Spleen (tissue), 11 donors: ENCODE measurements at regions not wholly inside any gene's neighbourhood (a gene's known extent, or its start where the extent isn't known, plus 50 kb on each side); places are given as distances from the start of the nearest gene placed in this dataset.
"Not testable (repeated sequence)": the region's sequence is repeated elsewhere in the genome, so short reads cannot be mapped to it uniquely, and the experiment has no call there.

Source experiments
- DNase-seq: peaks from one replicate; pipeline ENCODE4 v3.0.0-alpha.2; 2020
- H3K27ac ChIP-seq, 8 donors: fragments of 200-600 bp; sonication (generic) in 7 of 8; 1 replicate in 4 of 8; 2 replicates in 4 of 8; pipeline versions ENCODE4 v1.5.0 to v1.8.0; 2016 to 2021; ENCODE audit warnings: inconsistent platforms in 4 of 8, mild to moderate bottlenecking in 4 of 8, moderate library complexity in 1 of 8
- H3K27me3 ChIP-seq, 7 donors: fragments of 200-600 bp; sonication (generic) in 6 of 7; replicated peaks in 1 of 7; 1 replicate in 4 of 7; 2 replicates in 3 of 7; pipeline versions ENCODE4 v1.5.0 to v1.8.0; 2016 to 2021; ENCODE audit warnings: inconsistent platforms in 3 of 7, mild to moderate bottlenecking in 1 of 7
- H3K36me3 ChIP-seq, 6 donors: fragments of 200-600 bp; sonication (generic) in 5 of 6; 1 replicate in 4 of 6; 2 replicates in 2 of 6; pipeline versions ENCODE4 v1.5.0 to v1.8.0; 2016 to 2021; ENCODE audit warnings: inconsistent platforms in 2 of 6
- H3K4me1 ChIP-seq, 6 donors: fragments of 200-600 bp; sonication (generic) in 5 of 6; 1 replicate in 3 of 6; 2 replicates in 3 of 6; pipeline versions ENCODE4 v1.5.0 to v1.8.0; 2016 to 2021; ENCODE audit warnings: inconsistent platforms in 3 of 6
- H3K4me3 ChIP-seq, 8 donors: fragments of 200-600 bp; sonication (generic) in 7 of 8; 1 replicate in 4 of 8; 2 replicates in 4 of 8; pipeline versions ENCODE4 v1.5.0 to v1.8.0; 2016 to 2021; ENCODE audit warnings: inconsistent platforms in 4 of 8, mild to moderate bottlenecking in 4 of 8, moderate library complexity in 2 of 8
- H3K9me3 ChIP-seq, 8 donors: fragments of 200-600 bp; sonication (generic) in 7 of 8; 1 replicate in 4 of 8; 2 replicates in 4 of 8; pipeline versions ENCODE4 v1.5.0 to v1.8.0; 2016 to 2021; ENCODE audit warnings: inconsistent platforms in 4 of 8
- POLR2A ChIP-seq, 3 donors: fragments of 450-650 bp; IDR thresholded peaks; one replicate each; pipeline ENCODE4 v1.5.1; 2017; ENCODE audit warnings: antibody characterized with exemption in 3 of 3, mild to moderate bottlenecking in 1 of 3
- POLR2AphosphoS5 ChIP-seq, 3 donors: sonication (generic); formaldehyde crosslinking; IDR thresholded peaks; one replicate each; pipeline ENCODE4 v1.5.1; 2017; ENCODE audit warnings: antibody characterized with exemption in 3 of 3
- WGBS, 5 donors: extraction: QIAGEN DNeasy Blood & Tissue Kit in 3 of 5; methylation state at CpG; one replicate each; pipeline versions ENCODE4 v1.1.5 to v1.1.7; 2013 to 2018; 5-methylcytosine and 5-hydroxymethylcytosine counted together
- intact Hi-C: fragments of 100-400 bp; cut with DNase I; formaldehyde crosslinking; loops from one replicate; pipeline ENCODE4 v1.15.0; 2023; ENCODE audit warnings: low total_unique reads
- TF ChIP-seq, protein P1 (sequence below), 11 experiments: fragments of 200-600 bp in 7 of 11; fragments of 450-650 bp in 4 of 11; sonication (generic) in 4 of 11; IDR thresholded peaks in 8 of 11; conservative IDR thresholded peaks in 3 of 11; 1 replicate in 7 of 11; 2 replicates in 4 of 11; pipeline versions ENCODE4 v1.4.0 to v1.8.0; 2016 to 2021; ENCODE audit warnings: antibody characterized with exemption in 11 of 11, inconsistent platforms in 4 of 11, mild to moderate bottlenecking in 1 of 11
- donor health status: healthy with polysubstance abuse.
- donor health status: DM: no; HTN: no; CAD: no; lungs with moderate emphysema.
- donor health status: DM: no; HTN: no; CAD: no.
- donor health status: Bipolar disorder and iron deficiency.
- donor health status: healthy.
- donor health status: DM: no; HTN: no; CAD: no.
- donor health status: DM: yes; HTN: yes; CAD: no.

DNA sequence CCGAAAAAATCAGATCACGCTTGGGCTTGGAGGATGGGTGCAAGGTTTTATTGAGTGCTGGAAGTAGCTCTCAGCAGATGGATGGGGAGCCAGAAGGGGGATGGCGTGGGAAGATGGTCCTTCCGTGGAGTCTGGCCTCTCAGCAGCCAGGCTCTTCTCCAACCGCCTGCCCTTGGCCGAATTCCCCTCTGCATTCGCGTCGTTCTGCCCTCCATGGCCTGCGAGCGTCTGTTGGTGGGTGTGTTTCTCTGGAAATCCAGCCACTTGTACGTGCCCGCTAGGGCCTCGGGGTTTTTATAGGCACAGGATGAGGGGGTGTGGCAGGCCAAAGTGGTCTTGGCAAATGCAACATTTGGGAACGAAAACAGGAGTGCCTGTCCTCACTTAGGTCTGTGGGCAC, 815.2 kb downstream of the TSN start:
- Histone ChIP-seq H3K4me1 (no peaks in the 10 kb centered on the region), H3K4me3 (no peak overlapping the region), H3K36me3 (no peaks in the 10 kb centered on the region), H3K9me3 (peaks cover 0 to 10% (median 0%) of the 10 kb centered on the region in 8 donors), H3K27ac (no peak overlapping the region), H3K27me3 (no peaks in the 10 kb centered on the region)
- intact Hi-C loops: no loop called here
- WGBS, 5 donors: 84 to 92% (median 89%) methylated on average over 15 of the region's 15 CpGs
- DNase-seq: no peak
- TF ChIP-seq, protein P1, sequence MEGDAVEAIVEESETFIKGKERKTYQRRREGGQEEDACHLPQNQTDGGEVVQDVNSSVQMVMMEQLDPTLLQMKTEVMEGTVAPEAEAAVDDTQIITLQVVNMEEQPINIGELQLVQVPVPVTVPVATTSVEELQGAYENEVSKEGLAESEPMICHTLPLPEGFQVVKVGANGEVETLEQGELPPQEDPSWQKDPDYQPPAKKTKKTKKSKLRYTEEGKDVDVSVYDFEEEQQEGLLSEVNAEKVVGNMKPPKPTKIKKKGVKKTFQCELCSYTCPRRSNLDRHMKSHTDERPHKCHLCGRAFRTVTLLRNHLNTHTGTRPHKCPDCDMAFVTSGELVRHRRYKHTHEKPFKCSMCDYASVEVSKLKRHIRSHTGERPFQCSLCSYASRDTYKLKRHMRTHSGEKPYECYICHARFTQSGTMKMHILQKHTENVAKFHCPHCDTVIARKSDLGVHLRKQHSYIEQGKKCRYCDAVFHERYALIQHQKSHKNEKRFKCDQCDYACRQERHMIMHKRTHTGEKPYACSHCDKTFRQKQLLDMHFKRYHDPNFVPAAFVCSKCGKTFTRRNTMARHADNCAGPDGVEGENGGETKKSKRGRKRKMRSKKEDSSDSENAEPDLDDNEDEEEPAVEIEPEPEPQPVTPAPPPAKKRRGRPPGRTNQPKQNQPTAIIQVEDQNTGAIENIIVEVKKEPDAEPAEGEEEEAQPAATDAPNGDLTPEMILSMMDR (IDR thresholded peaks at IDR 0.05 in 8 of 11, conservative IDR thresholded peaks at IDR 0.05 in 3 of 11): no peak
- no peak for TF ChIP-seq POLR2AphosphoS5 (IDR thresholded peaks at IDR 0.05)
- TF ChIP-seq POLR2A (IDR thresholded peaks at IDR 0.05): no peak

DNA sequence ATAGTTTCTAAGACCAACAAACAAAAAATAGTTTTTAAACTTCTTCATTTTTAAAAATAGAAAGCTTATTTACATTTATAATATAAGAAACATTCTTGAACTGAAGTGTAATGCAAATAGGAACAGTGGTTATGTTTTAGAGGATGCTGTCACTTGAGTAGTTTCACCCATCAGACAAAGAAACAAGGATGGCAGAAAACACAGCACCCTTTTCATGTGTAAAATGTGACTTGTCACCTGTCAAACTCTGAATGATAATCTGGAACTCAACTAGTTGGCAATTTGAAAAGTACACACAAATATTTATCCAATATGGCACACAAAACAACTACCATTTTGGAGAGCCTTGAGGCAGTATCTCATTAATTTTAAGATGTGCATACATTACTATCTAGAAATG, 816.0 kb downstream of the TSN start:
- H3K36me3 ChIP-seq, H3K4me3 ChIP-seq, H3K9me3 ChIP-seq, H3K27me3 ChIP-seq, H3K4me1 ChIP-seq, intact Hi-C loops, DNase-seq, H3K27ac ChIP-seq: not testable (repeated sequence)

DNA sequence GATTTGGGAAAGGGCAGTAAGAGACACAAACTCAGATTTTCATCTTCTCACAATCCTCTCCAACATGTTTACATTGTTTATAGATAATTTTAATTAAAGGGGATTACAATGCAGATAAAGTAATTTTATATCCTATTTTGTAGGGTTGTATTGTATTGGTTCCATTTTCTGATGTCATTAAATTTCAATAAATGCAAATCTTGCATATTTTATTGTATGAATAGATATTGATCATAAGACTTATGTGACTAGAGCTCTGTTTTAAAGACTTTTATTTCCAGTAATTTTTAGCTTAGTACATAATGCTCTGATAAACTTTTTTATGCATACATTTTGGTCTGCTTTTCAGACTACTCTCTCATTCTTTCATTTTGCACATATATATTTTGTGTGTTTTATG, 819.6 kb downstream of the TSN start:
- Histone ChIP-seq H3K27me3 (no peaks in the 10 kb centered on the region), H3K9me3 (peaks cover 0 to 9% (median 0%) of the 10 kb centered on the region in 8 donors), H3K36me3 (no peaks in the 10 kb centered on the region), H3K4me3 (no peak overlapping the region), H3K27ac (no peak overlapping the region), H3K4me1 (no peaks in the 10 kb centered on the region)
- intact Hi-C loops: no loop called here
- TF ChIP-seq POLR2AphosphoS5 (IDR thresholded peaks at IDR 0.05): no peak
- TF ChIP-seq, protein P1 (IDR thresholded peaks at IDR 0.05 in 8 of 11, conservative IDR thresholded peaks at IDR 0.05 in 3 of 11): no peak
- no peak for TF ChIP-seq POLR2A (IDR thresholded peaks at IDR 0.05)
- DNase-seq: no peak

DNA sequence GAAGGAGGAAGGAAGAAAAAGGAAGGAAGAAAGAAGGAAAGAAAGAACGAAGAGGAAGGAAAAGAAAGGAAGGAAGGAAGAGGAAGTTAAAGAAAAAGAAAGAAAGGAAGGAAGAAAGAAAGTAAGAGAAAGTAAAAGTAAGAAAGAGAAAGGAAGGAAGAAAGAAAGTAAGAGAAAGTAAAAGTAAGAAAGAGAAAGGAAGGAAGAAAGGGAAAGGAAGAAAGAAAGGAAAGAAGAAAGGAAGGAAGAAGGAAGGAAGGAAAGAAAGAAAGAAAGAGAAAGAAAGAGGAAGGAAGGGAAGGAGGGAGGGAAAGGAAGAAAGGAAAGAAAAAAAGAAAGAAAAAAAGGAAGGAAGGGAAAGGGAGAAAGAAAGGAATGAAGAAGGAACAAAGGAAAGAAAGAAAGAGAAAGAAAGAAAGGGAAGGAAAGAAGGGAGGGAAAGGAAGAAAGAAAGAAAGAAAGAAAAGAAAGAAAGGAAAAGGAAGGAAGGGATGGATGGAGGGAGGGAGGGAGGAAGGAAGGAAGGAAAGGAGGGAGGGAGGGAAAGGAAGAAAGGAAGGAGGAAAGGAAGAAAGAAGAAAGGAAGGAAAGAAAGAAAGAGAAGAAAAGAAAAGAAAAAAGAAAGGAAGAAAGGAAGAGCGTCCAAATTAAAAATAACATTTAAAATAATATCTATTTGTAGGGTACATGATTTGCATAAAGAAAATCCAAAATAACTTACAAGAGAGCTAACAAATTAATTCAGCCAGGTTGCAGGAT, 827.9 kb downstream of the TSN start:
- Histone ChIP-seq H3K9me3 (peaks cover 0 to 37% (median 12%) of the 10 kb centered on the region in 8 donors), H3K4me3 (no peak overlapping the region), H3K27ac (no peak overlapping the region), H3K4me1 (no peaks in the 10 kb centered on the region), H3K36me3 (no peaks in the 10 kb centered on the region), H3K27me3 (no peaks in the 10 kb centered on the region)
- 78 to 90% (median 86%) methylated on average over 2 of the region's 2 CpGs for WGBS, 5 donors
- intact Hi-C loops: no loop called here
- no peak for DNase-seq
- TF ChIP-seq POLR2A (IDR thresholded peaks at IDR 0.05): no peak
- TF ChIP-seq, protein P1 (IDR thresholded peaks at IDR 0.05 in 8 of 11, conservative IDR thresholded peaks at IDR 0.05 in 3 of 11): no peak
- no peak for TF ChIP-seq POLR2AphosphoS5 (IDR thresholded peaks at IDR 0.05)

DNA sequence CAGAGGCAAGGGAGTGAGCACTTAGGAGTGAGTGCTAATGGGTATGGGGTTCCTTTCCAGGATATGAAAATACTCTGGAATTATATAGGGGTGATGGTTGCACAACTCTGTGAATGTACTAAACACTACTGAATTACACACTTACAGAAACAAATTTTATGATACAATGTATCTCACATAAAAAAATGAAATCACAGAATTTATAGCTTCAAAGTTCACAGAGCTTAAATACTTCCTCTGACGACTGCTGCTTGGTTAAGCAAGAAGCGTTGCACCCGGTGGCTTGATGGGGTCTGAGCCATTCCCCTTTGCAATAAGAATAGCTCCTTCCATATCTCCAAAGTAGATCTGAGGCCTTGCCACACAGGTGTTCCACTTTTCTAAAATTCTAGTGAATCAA, 835.1 kb downstream of the TSN start:
- no peaks in the 10 kb centered on the region for H3K36me3 ChIP-seq
- 87 to 93% (median 89%) methylated on average over 3 of the region's 3 CpGs for WGBS, 5 donors
- no peak for DNase-seq
- H3K27ac ChIP-seq: no peak overlapping the region
- H3K4me3 ChIP-seq: no peak overlapping the region
- no peaks in the 10 kb centered on the region for H3K4me1 ChIP-seq
- intact Hi-C loops: no loop called here
- TF ChIP-seq, protein P1 (IDR thresholded peaks at IDR 0.05 in 8 of 11, conservative IDR thresholded peaks at IDR 0.05 in 3 of 11): no peak
- TF ChIP-seq POLR2AphosphoS5 (IDR thresholded peaks at IDR 0.05): no peak
- no peak for TF ChIP-seq POLR2A (IDR thresholded peaks at IDR 0.05)
- peaks cover 0 to 12% (median 0%) of the 10 kb centered on the region in 8 donors for H3K9me3 ChIP-seq
- no peaks in the 10 kb centered on the region for H3K27me3 ChIP-seq
